ENCODE measurements at regions not wholly inside any gene's neighbourhood (a gene's known extent, or its start where the extent isn't known, plus 50 kb on each side); places are given as distances from the start of the nearest gene placed in this dataset.
A peak's percentile ranks its signal among the peaks of the same experiment; 100 is the strongest.

GRCh38 chrX:13152518-13153185, 108.2 kb upstream of the FAM9C start:
- no peak overlapping the region for H3K27ac ChIP-seq
- DNase-seq (ENCODE audit: low read depth, low spot score) = no peak

GRCh38 chrX:13151828-13152517, 107.6 kb upstream of the FAM9C start:
- no peak overlapping the region for H3K27ac ChIP-seq
- DNase-seq (ENCODE audit: low read depth, low spot score) = no peak

GRCh38 chrX:13149702-13150350, 105.4 kb upstream of the FAM9C start:
- DNase-seq (ENCODE audit: low read depth, low spot score) = no peak
- no peak overlapping the region for H3K27ac ChIP-seq

- H3K27ac ChIP-seq = no peak overlapping the region
- no peak for DNase-seq (ENCODE audit: low read depth, low spot score)
Observed at GRCh38 chrX:13147733-13148132, 103.3 kb upstream of the FAM9C start.

- DNase-seq (ENCODE audit: low read depth, low spot score) = no peak
- no peak overlapping the region for H3K27ac ChIP-seq
Observed at GRCh38 chrX:13147147-13147546, 102.7 kb upstream of the FAM9C start.

GRCh38 chrX:13144927-13145655, 100.7 kb upstream of the FAM9C start:
- no peak for DNase-seq (ENCODE audit: low read depth, low spot score)
- H3K27ac ChIP-seq = no peak overlapping the region

GRCh38 chrX:13142891-13143290, 98.5 kb upstream of the FAM9C start:
- H3K27ac ChIP-seq = no peak overlapping the region
- no peak for DNase-seq (ENCODE audit: low read depth, low spot score)

- no peak for DNase-seq (ENCODE audit: low read depth, low spot score)
- H3K27ac ChIP-seq = no peak overlapping the region
Observed at GRCh38 chrX:13140007-13140406, 95.6 kb upstream of the FAM9C start.

GRCh38 chrX:13131396-13132137, 87.1 kb upstream of the FAM9C start:
- no peak overlapping the region for H3K27ac ChIP-seq
- no peak for DNase-seq (ENCODE audit: low read depth, low spot score)

GRCh38 chrX:13130816-13131215, 86.4 kb upstream of the FAM9C start:
- no peak for DNase-seq (ENCODE audit: low read depth, low spot score)
- no peak overlapping the region for H3K27ac ChIP-seq

GRCh38 chrX:13128104-13128503, 83.7 kb upstream of the FAM9C start:
- DNase-seq (ENCODE audit: low read depth, low spot score) = no peak
- H3K27ac ChIP-seq = peak overlapping the region; percentile 12

- no peak for DNase-seq (ENCODE audit: low read depth, low spot score)
- no peak overlapping the region for H3K27ac ChIP-seq
Observed at GRCh38 chrX:13126775-13127174, 82.4 kb upstream of the FAM9C start.

- no peak overlapping the region for H3K27ac ChIP-seq
- DNase-seq (ENCODE audit: low read depth, low spot score) = no peak
Observed at GRCh38 chrX:13125188-13125587, 80.8 kb upstream of the FAM9C start.

- H3K27ac ChIP-seq = no peak overlapping the region
- no peak for DNase-seq (ENCODE audit: low read depth, low spot score)
Observed at GRCh38 chrX:13123857-13124345, 79.5 kb upstream of the FAM9C start.

- H3K27ac ChIP-seq = no peak overlapping the region
- no peak for DNase-seq (ENCODE audit: low read depth, low spot score)
Observed at GRCh38 chrX:13123247-13123856, 78.9 kb upstream of the FAM9C start.

GRCh38 chrX:13121020-13121555, 76.7 kb upstream of the FAM9C start:
- no peak for DNase-seq (ENCODE audit: low read depth, low spot score)
- H3K27ac ChIP-seq = no peak overlapping the region

- H3K27ac ChIP-seq = peak overlapping the region; percentile 43
- no peak for DNase-seq (ENCODE audit: low read depth, low spot score)
Observed at GRCh38 chrX:13120017-13120416, 75.6 kb upstream of the FAM9C start.

- peak overlapping the region; percentile 43 for H3K27ac ChIP-seq
Observed at GRCh38 chrX:13119386-13119785, 75.0 kb upstream of the FAM9C start.

GRCh38 chrX:13115146-13115855, 70.9 kb upstream of the FAM9C start:
- DNase-seq (ENCODE audit: low read depth, low spot score) = no peak
- H3K27ac ChIP-seq = no peak overlapping the region

More at GRCh38 chrX:13119386-13119785, 75.0 kb upstream of the FAM9C start:
- no peak for DNase-seq (ENCODE audit: low read depth, low spot score)

Data from epithelial cell of prostate (primary cell).